Body of pancreas (tissue), 4 donors: ENCODE measurements at regions not wholly inside any gene's neighbourhood (a gene's known extent, or its start where the extent isn't known, plus 50 kb on each side); places are given as distances from the start of the nearest gene placed in this dataset.

Source experiments
- ATAC-seq: fragments of 150-250 bp; one replicate; pipeline ENCODE4 v1.9.1; 2016
- DNase-seq, 4 donors: peaks; one replicate each; pipeline ENCODE4 v3.0.0-alpha.2; 2019
- H3K27ac ChIP-seq, 4 donors: fragments of 200-600 bp; sonication (generic); 1 replicate in 3 of 4; 2 replicates in 1 of 4; pipeline versions ENCODE4 v1.5.1 to v1.6.1; 2016 to 2019; ENCODE audit warnings: mild to moderate bottlenecking in 1 of 4, mixed read lengths in 1 of 4, moderate library complexity in 1 of 4
- H3K27me3 ChIP-seq, 2 donors: fragments of 200-600 bp; sonication (generic); one replicate each; pipeline ENCODE4 v1.6.0; 2016; ENCODE audit warnings: mild to moderate bottlenecking in 1 of 2
- H3K36me3 ChIP-seq, 2 donors: fragments of 200-600 bp; sonication (generic); replicated peaks in 1 of 2; 2 replicates each; pipeline ENCODE4 v1.5.1; 2016; ENCODE audit warnings: low read depth in 2 of 2; ENCODE audit not compliant: insufficient read depth in 1 of 2
- H3K4me1 ChIP-seq: fragments of 200-600 bp; sonication (generic); one replicate; pipeline ENCODE4 v1.6.0; 2016
- H3K4me3 ChIP-seq, 2 donors: fragments of 200-600 bp; sonication (generic); 1 replicate in 1 of 2; 2 replicates in 1 of 2; pipeline ENCODE4 v1.5.1; 2016 to 2019
- H3K9me3 ChIP-seq, 3 donors: fragments of 200-600 bp; sonication (generic); 1 replicate in 2 of 3; 2 replicates in 1 of 3; pipeline ENCODE4 v1.5.1; 2016
- POLR2A ChIP-seq, 3 donors: fragments of 450-650 bp; IDR thresholded peaks; one replicate each; pipeline ENCODE4 v1.6.1; 2016; ENCODE audit warnings: antibody characterized with exemption in 3 of 3, mild to moderate bottlenecking in 2 of 3
- WGBS, 2 donors: methylation state at CpG; one replicate each; pipeline ENCODE4 v1.1.5; 2017; 5-methylcytosine and 5-hydroxymethylcytosine counted together
- intact Hi-C: fragments of 100-400 bp; cut with DNase I; formaldehyde crosslinking; loops from one replicate; pipeline ENCODE4 v1.15.1; 2023
- TF ChIP-seq, protein P1 (sequence below), 7 experiments: fragments of 450-650 bp in 4 of 7; fragments of 200-600 bp in 3 of 7; sonication (generic) in 3 of 7; IDR thresholded peaks; one replicate each; pipeline ENCODE4 v1.5.1; 2016 to 2019; ENCODE audit warnings: antibody characterized with exemption in 7 of 7

GRCh38 chr3:177329854-177330253 lies 132.6 kb upstream of the TBL1XR1 start:
- no peak overlapping the region for H3K27ac ChIP-seq
- H3K4me1 ChIP-seq = peaks cover 12% of the 10 kb centered on the region
- no peak overlapping the region for H3K4me3 ChIP-seq
- peak in 3 of 4 donors; percentile 20 to 59 (median 42) for DNase-seq
- TF ChIP-seq, protein P1, sequence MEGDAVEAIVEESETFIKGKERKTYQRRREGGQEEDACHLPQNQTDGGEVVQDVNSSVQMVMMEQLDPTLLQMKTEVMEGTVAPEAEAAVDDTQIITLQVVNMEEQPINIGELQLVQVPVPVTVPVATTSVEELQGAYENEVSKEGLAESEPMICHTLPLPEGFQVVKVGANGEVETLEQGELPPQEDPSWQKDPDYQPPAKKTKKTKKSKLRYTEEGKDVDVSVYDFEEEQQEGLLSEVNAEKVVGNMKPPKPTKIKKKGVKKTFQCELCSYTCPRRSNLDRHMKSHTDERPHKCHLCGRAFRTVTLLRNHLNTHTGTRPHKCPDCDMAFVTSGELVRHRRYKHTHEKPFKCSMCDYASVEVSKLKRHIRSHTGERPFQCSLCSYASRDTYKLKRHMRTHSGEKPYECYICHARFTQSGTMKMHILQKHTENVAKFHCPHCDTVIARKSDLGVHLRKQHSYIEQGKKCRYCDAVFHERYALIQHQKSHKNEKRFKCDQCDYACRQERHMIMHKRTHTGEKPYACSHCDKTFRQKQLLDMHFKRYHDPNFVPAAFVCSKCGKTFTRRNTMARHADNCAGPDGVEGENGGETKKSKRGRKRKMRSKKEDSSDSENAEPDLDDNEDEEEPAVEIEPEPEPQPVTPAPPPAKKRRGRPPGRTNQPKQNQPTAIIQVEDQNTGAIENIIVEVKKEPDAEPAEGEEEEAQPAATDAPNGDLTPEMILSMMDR (IDR thresholded peaks at IDR 0.05) = no peak
- TF ChIP-seq POLR2A (IDR thresholded peaks at IDR 0.05) = no peak
- peak; percentile 63 for ATAC-seq
- no peaks in the 10 kb centered on the region for H3K9me3 ChIP-seq
- WGBS, 2 donors = 50 to 54% methylated on average over 3 of the region's 3 CpGs
- H3K36me3 ChIP-seq = no peaks in the 10 kb centered on the region
- intact Hi-C loops = no loop called here
- H3K27me3 ChIP-seq = no peaks in the 10 kb centered on the region

DNA sequence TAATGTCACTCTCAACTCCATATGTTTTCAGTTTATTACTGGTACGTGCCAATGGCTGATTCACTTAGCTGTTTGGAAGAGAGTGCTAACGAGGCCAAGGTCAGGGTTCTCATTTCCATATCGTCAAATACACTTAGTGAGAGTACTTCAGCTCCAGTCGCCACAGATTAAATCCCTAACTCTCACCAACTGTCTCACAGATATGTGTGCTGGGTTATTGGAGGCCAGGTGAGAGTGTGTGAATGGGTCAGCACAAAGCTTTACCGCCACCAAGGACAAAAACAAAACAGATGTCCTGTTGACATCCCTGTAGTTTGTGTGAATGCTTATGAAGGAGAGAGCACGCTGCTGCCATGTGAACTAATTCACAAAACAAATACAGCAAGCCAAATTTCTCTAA lies 133.5 kb upstream of the TBL1XR1 start:
- peaks cover 17% of the 10 kb centered on the region for H3K4me1 ChIP-seq
- H3K36me3 ChIP-seq = no peaks in the 10 kb centered on the region
- no peaks in the 10 kb centered on the region for H3K9me3 ChIP-seq
- H3K27ac ChIP-seq = no peak overlapping the region
- ATAC-seq (peak; percentile 70), DNase-seq (peak in 2 of 4 donors; percentile 30 to 33)
- 61 to 62% methylated on average over 6 of the region's 6 CpGs for WGBS, 2 donors
- TF ChIP-seq, protein P1 (IDR thresholded peaks at IDR 0.05) = no peak
- no peak for TF ChIP-seq POLR2A (IDR thresholded peaks at IDR 0.05)
- H3K4me3 ChIP-seq = no peak overlapping the region
- intact Hi-C loops = no loop called here
- H3K27me3 ChIP-seq = no peaks in the 10 kb centered on the region

DNA sequence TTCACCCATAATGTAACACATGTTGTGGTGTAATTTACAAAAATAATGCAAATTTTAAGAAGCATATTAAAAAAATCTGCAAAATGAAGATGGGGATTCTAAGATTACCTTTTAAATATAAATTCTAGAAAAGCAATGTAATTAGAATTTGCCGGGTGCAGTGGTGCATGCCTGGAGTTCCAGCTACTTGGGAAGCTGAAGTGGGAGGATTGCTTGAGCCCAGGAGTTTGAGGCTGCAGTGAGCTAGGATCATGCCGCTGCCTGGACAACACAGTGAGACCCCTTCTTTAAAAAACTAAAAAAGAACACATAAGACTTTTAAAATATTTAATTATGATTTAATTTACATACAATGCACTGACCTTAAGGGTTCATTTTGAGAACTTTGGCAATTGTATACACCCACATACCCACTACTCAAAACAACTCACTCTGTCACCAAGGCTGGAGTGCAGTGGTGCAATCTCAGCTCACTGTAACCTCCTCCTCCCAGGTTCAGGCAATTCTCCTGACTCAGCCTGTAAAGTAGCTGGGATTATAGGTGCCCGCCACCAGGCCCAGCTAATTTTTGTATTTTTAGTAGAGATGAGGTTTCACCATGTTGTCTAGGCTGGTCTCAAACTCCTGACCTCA lies 134.0 kb upstream of the TBL1XR1 start:
- intact Hi-C loops = no loop called here
- DNase-seq = no peak
- H3K9me3 ChIP-seq = no peaks in the 10 kb centered on the region
- TF ChIP-seq POLR2A (IDR thresholded peaks at IDR 0.05) = no peak
- TF ChIP-seq, protein P1 (IDR thresholded peaks at IDR 0.05) = no peak
- H3K27ac ChIP-seq = no peak overlapping the region
- H3K4me3 ChIP-seq = no peak overlapping the region
- no peak for ATAC-seq
- WGBS, 2 donors = 92 to 99% methylated on average over 3 of the region's 3 CpGs
- no peaks in the 10 kb centered on the region for H3K36me3 ChIP-seq
- H3K4me1 ChIP-seq = peaks cover 22% of the 10 kb centered on the region
- no peaks in the 10 kb centered on the region for H3K27me3 ChIP-seq

DNA sequence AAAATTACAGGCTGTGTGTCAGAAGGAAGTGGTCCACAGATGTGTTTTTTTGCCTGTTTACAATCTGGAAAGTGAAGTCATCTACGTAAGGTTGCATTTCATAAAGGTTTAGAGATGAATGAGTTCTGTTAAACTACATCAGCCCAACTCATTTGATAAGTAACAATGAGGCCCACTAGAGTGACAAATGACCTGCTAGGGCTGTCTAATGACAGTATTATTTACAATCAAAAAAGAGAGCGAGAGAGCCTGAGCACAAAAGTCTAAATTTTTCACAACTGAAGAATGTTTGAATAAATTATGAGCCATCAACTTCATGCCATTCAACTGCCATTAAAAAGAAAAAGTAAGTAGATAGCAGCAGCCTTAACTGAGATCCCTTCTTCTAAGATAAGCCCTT lies 135.7 kb upstream of the TBL1XR1 start:
- Histone ChIP-seq H3K4me1 (peaks cover 23% of the 10 kb centered on the region), H3K36me3 (no peaks in the 10 kb centered on the region), H3K4me3 (no peak overlapping the region), H3K27ac (no peak overlapping the region), H3K9me3 (no peaks in the 10 kb centered on the region), H3K27me3 (no peaks in the 10 kb centered on the region)
- ATAC-seq = no peak
- DNase-seq = no peak
- intact Hi-C loops = no loop called here
- 82 to 88% methylated on average over 2 of the region's 2 CpGs for WGBS, 2 donors
- no peak for TF ChIP-seq POLR2A (IDR thresholded peaks at IDR 0.05)
- TF ChIP-seq, protein P1 (IDR thresholded peaks at IDR 0.05) = no peak
